Esophagus squamous epithelium (tissue), 4 donors: ENCODE measurements at regions not wholly inside any gene's neighbourhood (a gene's known extent, or its start where the extent isn't known, plus 50 kb on each side); places are given as distances from the start of the nearest gene placed in this dataset.
"Not testable (repeated sequence)": the region's sequence is repeated elsewhere in the genome, so short reads cannot be mapped to it uniquely, and the experiment has no call there.

ENCODE experiments used
- POLR2A ChIP-seq, 4 donors: fragments of 450-650 bp; IDR thresholded peaks; one replicate each; pipeline ENCODE4 v1.6.1; 2017; ENCODE audit warnings: antibody characterized with exemption in 4 of 4, mild to moderate bottlenecking in 4 of 4, moderate library complexity in 3 of 4
- TF ChIP-seq, protein P1 (sequence below), 6 experiments: fragments of 450-650 bp in 4 of 6; fragments of 200-600 bp in 2 of 6; sonication (generic) in 2 of 6; IDR thresholded peaks; one replicate each; pipeline ENCODE4 v1.5.1; 2016 to 2019; ENCODE audit warnings: antibody characterized with exemption in 6 of 6, mild to moderate bottlenecking in 4 of 6, moderate library complexity in 4 of 6

GRCh38 chr6:102808944-102809505, 1415.5 kb downstream of the GRIK2 start:
- TF ChIP-seq, protein P1, sequence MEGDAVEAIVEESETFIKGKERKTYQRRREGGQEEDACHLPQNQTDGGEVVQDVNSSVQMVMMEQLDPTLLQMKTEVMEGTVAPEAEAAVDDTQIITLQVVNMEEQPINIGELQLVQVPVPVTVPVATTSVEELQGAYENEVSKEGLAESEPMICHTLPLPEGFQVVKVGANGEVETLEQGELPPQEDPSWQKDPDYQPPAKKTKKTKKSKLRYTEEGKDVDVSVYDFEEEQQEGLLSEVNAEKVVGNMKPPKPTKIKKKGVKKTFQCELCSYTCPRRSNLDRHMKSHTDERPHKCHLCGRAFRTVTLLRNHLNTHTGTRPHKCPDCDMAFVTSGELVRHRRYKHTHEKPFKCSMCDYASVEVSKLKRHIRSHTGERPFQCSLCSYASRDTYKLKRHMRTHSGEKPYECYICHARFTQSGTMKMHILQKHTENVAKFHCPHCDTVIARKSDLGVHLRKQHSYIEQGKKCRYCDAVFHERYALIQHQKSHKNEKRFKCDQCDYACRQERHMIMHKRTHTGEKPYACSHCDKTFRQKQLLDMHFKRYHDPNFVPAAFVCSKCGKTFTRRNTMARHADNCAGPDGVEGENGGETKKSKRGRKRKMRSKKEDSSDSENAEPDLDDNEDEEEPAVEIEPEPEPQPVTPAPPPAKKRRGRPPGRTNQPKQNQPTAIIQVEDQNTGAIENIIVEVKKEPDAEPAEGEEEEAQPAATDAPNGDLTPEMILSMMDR (IDR thresholded peaks at IDR 0.05): not testable (repeated sequence)
- TF ChIP-seq POLR2A (IDR thresholded peaks at IDR 0.05): not testable (repeated sequence)
